H1 (cell line): ENCODE measurements at regions not wholly inside any gene's neighbourhood (a gene's known extent, or its start where the extent isn't known, plus 50 kb on each side); places are given as distances from the start of the nearest gene placed in this dataset.

ENCODE experiments used
- ATF2 ChIP-seq: IDR thresholded peaks from 2 replicates; pipeline ENCODE4 v1.6.1; 2012; ENCODE audit warnings: low read length, inconsistent platforms
- BCL11A ChIP-seq, 2 experiments: IDR thresholded peaks; one replicate each; pipeline ENCODE4 v1.6.1; 2011; ENCODE audit warnings: low read depth in 2 of 2, low read length in 2 of 2, mild to moderate bottlenecking in 2 of 2
- CHD7 ChIP-seq: fragments of 300-600 bp; sonication (generic); IDR thresholded peaks from 2 replicates; pipeline ENCODE4 v1.7.1; 2012; ENCODE audit warnings: low read length, moderate library complexity, mild to moderate bottlenecking, inconsistent platforms; ENCODE audit not compliant: insufficient replicate concordance
- CTCF ChIP-seq, 3 experiments: IDR thresholded peaks; 1 replicate in 2 of 3; 2 replicates in 1 of 3; pipeline versions ENCODE4 v1.5.1 to v1.6.1; 2011; ENCODE audit warnings: low read length in 3 of 3, mild to moderate bottlenecking in 3 of 3, inconsistent platforms in 2 of 3, low read depth in 1 of 3, moderate library complexity in 1 of 3; ENCODE audit not compliant: insufficient read depth in 1 of 3; ENCODE audit errors: control extremely low read depth in 1 of 3
- EZH2 ChIP-seq: fragments of 200-600 bp; sonication (generic); IDR thresholded peaks from 2 replicates; pipeline ENCODE4 v1.7.1; 2012; ENCODE audit warnings: low read depth, mild to moderate bottlenecking, moderate library complexity, low read length, inconsistent platforms; ENCODE audit not compliant: severe bottlenecking
- PHF8 ChIP-seq: fragments of 200-600 bp; sonication (generic); conservative IDR thresholded peaks from 2 replicates; pipeline ENCODE4 v1.7.1; 2012; ENCODE audit warnings: low read depth, mild to moderate bottlenecking, inconsistent platforms, low read length, moderate library complexity
- SP1 ChIP-seq: IDR thresholded peaks from 2 replicates; pipeline ENCODE4 v1.6.1; 2011; ENCODE audit warnings: low read depth, low read length

DNA sequence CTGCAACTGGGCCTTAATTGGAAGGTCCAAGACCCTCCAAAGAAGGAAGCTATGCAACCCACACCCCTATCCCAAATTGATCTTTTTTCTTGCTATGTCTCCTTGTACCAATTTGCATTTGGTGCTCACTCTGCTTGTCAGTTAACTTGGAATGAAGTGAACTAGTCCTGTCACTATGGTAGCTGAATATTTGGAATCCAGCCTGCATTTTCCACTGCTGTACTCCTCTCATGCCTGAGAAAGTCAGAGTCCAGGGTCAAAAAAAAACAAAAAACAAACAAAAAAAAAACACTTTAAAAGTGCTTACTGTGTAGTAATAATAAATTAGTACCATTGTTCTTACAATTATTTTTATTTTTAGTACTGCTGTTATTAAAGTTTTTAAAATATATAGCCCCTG, 462.8 kb upstream of the SLC8A1 start:
- no peak for TF ChIP-seq EZH2
- no peak for TF ChIP-seq CHD7
- TF ChIP-seq ATF2 = no peak
- TF ChIP-seq BCL11A (IDR thresholded peaks at IDR 0.05; ENCODE audit: low read depth in 2 of 2, low read length in 2 of 2) = no peak
- no peak for TF ChIP-seq PHF8
- TF ChIP-seq SP1 = no peak
- TF ChIP-seq CTCF (IDR thresholded peaks at IDR 0.05; ENCODE audit: control extremely low read depth in 1 of 3, insufficient read depth in 1 of 3, low read depth in 1 of 3, low read length in 3 of 3) = no peak
